ENCODE measurements at regions not wholly inside any gene's neighbourhood (a gene's known extent, or its start where the extent isn't known, plus 50 kb on each side); places are given as distances from the start of the nearest gene placed in this dataset.
A peak's percentile ranks its signal among the peaks of the same experiment; 100 is the strongest.
"Not testable (repeated sequence)": the region's sequence is repeated elsewhere in the genome, so short reads cannot be mapped to it uniquely, and the experiment has no call there.

GRCh38 chr4:96455045-96455720 lies 615.3 kb downstream of the PDHA2 start:
- peak in 1 of 2 experiments; percentile 0 for DNase-seq

GRCh38 chr4:96458031-96458430 lies 618.1 kb downstream of the PDHA2 start:
- DNase-seq = not testable (repeated sequence)

GRCh38 chr4:96459105-96459504 lies 619.2 kb downstream of the PDHA2 start:
- no peak for DNase-seq

- DNase-seq = no peak
Observed at GRCh38 chr4:96465834-96466233, 625.9 kb downstream of the PDHA2 start.

- DNase-seq = no peak
Observed at GRCh38 chr4:96471956-96472867, 632.3 kb downstream of the PDHA2 start.

GRCh38 chr4:96473246-96473645 lies 633.4 kb downstream of the PDHA2 start:
- DNase-seq = no peak

GRCh38 chr4:96483308-96484030 lies 643.6 kb downstream of the PDHA2 start:
- no peak for DNase-seq

- DNase-seq = no peak
Observed at GRCh38 chr4:96486563-96486962, 646.7 kb downstream of the PDHA2 start.

GRCh38 chr4:96497621-96498020 lies 657.7 kb downstream of the PDHA2 start:
- no peak for DNase-seq

- peak in 1 of 2 experiments; percentile 2 for DNase-seq
Observed at GRCh38 chr4:96504386-96504785, 664.5 kb downstream of the PDHA2 start.

- no peak for DNase-seq
Observed at GRCh38 chr4:96509039-96509741, 669.3 kb downstream of the PDHA2 start.

GRCh38 chr4:96519291-96519690 lies 679.4 kb downstream of the PDHA2 start:
- DNase-seq = no peak

GRCh38 chr4:96521046-96521536 lies 681.2 kb downstream of the PDHA2 start:
- DNase-seq = no peak

GRCh38 chr4:96523611-96524010 lies 683.7 kb downstream of the PDHA2 start:
- no peak for DNase-seq

- DNase-seq = no peak
Observed at GRCh38 chr4:96524311-96524875, 684.5 kb downstream of the PDHA2 start.

- DNase-seq = no peak
Observed at GRCh38 chr4:96525898-96526297, 686.0 kb downstream of the PDHA2 start.

GRCh38 chr4:96526625-96527024 lies 686.7 kb downstream of the PDHA2 start:
- DNase-seq = no peak

- no peak for DNase-seq
Observed at GRCh38 chr4:96531836-96532235, 691.9 kb downstream of the PDHA2 start.

- no peak for DNase-seq
Observed at GRCh38 chr4:96543346-96543745, 703.5 kb downstream of the PDHA2 start.

GRCh38 chr4:96558466-96558865 lies 718.6 kb downstream of the PDHA2 start:
- no peak for DNase-seq

GRCh38 chr4:96566755-96567154 lies 726.9 kb downstream of the PDHA2 start:
- DNase-seq = no peak

GRCh38 chr4:96585304-96585703 lies 745.4 kb downstream of the PDHA2 start:
- no peak for DNase-seq
